WTC11 (cell line): ENCODE measurements at regions not wholly inside any gene's neighbourhood (a gene's known extent, or its start where the extent isn't known, plus 50 kb on each side); places are given as distances from the start of the nearest gene placed in this dataset.

ENCODE experiments used
- ATAC-seq: fragments of 200-7000 bp; cut with Tn5 transposase; 2 replicates; pipeline ENCODE4 v1.10.0; 2021; ENCODE audit warnings: mild to moderate bottlenecking, moderate library complexity
- CTCF ChIA-PET: fragments of 300-600 bp; sonication (Branson Sonifier 250); formaldehyde crosslinking; loops from one replicate; lab custom pipeline; 2021; ENCODE audit warnings: antibody characterized with exemption; lab: Charles Lee
- POLR2A ChIA-PET: fragments of 350-600 bp; sonication (Branson Sonifier 250); formaldehyde crosslinking; loops from one replicate; lab custom pipeline; 2021; ENCODE audit warnings: antibody characterized with exemption; lab: Charles Lee
- DNase-seq: peaks from one replicate; pipeline ENCODE4 v3.0.0; 2021; ENCODE audit warnings: low spot score
- H3K27ac Mint-ChIP-seq: 2 replicates; pipeline ENCODE4 v1.8.0; 2021; ENCODE audit warnings: mixed read lengths
- H3K27me3 Mint-ChIP-seq: 2 replicates; pipeline ENCODE4 v1.8.0; 2021; ENCODE audit warnings: low read depth, mild to moderate bottlenecking, moderate library complexity, mixed read lengths
- H3K36me3 Mint-ChIP-seq: 2 replicates; pipeline ENCODE4 v1.8.0; 2021; ENCODE audit warnings: mixed read lengths
- H3K4me1 Mint-ChIP-seq: 2 replicates; pipeline ENCODE4 v1.8.0; 2022; ENCODE audit warnings: mixed read lengths
- H3K4me3 Mint-ChIP-seq: 2 replicates; pipeline ENCODE4 v1.8.0; 2021; ENCODE audit warnings: mild to moderate bottlenecking, moderate library complexity, mixed read lengths
- H3K9me3 Mint-ChIP-seq: 2 replicates; pipeline ENCODE4 v1.8.0; 2021; ENCODE audit warnings: mixed read lengths
- ATF6 ChIP-seq: sonication (generic); formaldehyde crosslinking; IDR thresholded peaks from 2 replicates; pipeline ENCODE4 v1.8.1; 2023; ENCODE audit warnings: mild to moderate bottlenecking, missing genetic modification reagents
- CDX4 ChIP-seq: fragments of 250-450 bp; sonication (Bioruptor Pico); IDR thresholded peaks from 2 replicates; pipeline ENCODE4 v1.9.0; 2021; ENCODE audit warnings: moderate library complexity, mild to moderate bottlenecking, inconsistent platforms, borderline replicate concordance
- CREM ChIP-seq: sonication (generic); formaldehyde crosslinking; IDR thresholded peaks from 2 replicates; pipeline ENCODE4 v1.8.1; 2022; ENCODE audit warnings: mild to moderate bottlenecking, missing genetic modification reagents, moderate library complexity
- GTF2I ChIP-seq: fragments of 250-450 bp; sonication (Bioruptor Pico); conservative IDR thresholded peaks from 2 replicates; pipeline ENCODE4 v1.4.0; 2021; ENCODE audit warnings: mild to moderate bottlenecking
- NR2C2 ChIP-seq: sonication (generic); formaldehyde crosslinking; IDR thresholded peaks from 2 replicates; pipeline ENCODE4 v1.8.0; 2022; ENCODE audit warnings: mild to moderate bottlenecking, missing genetic modification reagents
- PRRX2 ChIP-seq: fragments of 250-450 bp; sonication (Bioruptor Pico); IDR thresholded peaks from 2 replicates; pipeline ENCODE4 v1.8.0; 2021; ENCODE audit warnings: mild to moderate bottlenecking
- TEAD1 ChIP-seq: sonication (generic); formaldehyde crosslinking; IDR thresholded peaks from 2 replicates; pipeline ENCODE4 v1.8.0; 2022; ENCODE audit warnings: mild to moderate bottlenecking, missing genetic modification reagents
- USF1 ChIP-seq: sonication (generic); formaldehyde crosslinking; IDR thresholded peaks from 2 replicates; pipeline ENCODE4 v1.8.0; 2022; ENCODE audit warnings: mild to moderate bottlenecking, missing genetic modification reagents
- ZNF317 ChIP-seq: sonication (generic); formaldehyde crosslinking; IDR thresholded peaks from 2 replicates; pipeline ENCODE4 v1.8.1; 2023; ENCODE audit warnings: low read depth, mild to moderate bottlenecking, moderate library complexity, missing genetic modification reagents, borderline replicate concordance
- ZNF425 ChIP-seq: fragments of 250-450 bp; sonication (Bioruptor Pico); conservative IDR thresholded peaks from 2 replicates; pipeline ENCODE4 v1.9.0; 2021; ENCODE audit warnings: mild to moderate bottlenecking
- TF ChIP-seq, protein P1 (sequence below): sonication (generic); formaldehyde crosslinking; IDR thresholded peaks from 2 replicates; pipeline ENCODE4 v1.8.1; 2022; ENCODE audit warnings: mild to moderate bottlenecking, moderate library complexity, missing genetic modification reagents
- TF ChIP-seq, protein P2 (sequence below): sonication (generic); formaldehyde crosslinking; IDR thresholded peaks from 2 replicates; pipeline ENCODE4 v1.8.0; 2022; ENCODE audit warnings: mild to moderate bottlenecking, missing genetic modification reagents
- TF ChIP-seq, protein P3 (sequence below): sonication (generic); formaldehyde crosslinking; IDR thresholded peaks from 2 replicates; pipeline ENCODE4 v1.8.1; 2023; ENCODE audit warnings: mild to moderate bottlenecking, missing genetic modification reagents, moderate library complexity

- TF ChIP-seq ZNF425 (CRISPR knock-in tag) (no peak), CREM (CRISPR knock-in tag) (no peak), CDX4 (CRISPR knock-in tag) (no peak)
- TF ChIP-seq, all 79 proteins: peak for 0
Measured at GRCh38 chr11:62068730-62069129, 55.1 kb upstream of the INCENP start (continued).

DNA sequence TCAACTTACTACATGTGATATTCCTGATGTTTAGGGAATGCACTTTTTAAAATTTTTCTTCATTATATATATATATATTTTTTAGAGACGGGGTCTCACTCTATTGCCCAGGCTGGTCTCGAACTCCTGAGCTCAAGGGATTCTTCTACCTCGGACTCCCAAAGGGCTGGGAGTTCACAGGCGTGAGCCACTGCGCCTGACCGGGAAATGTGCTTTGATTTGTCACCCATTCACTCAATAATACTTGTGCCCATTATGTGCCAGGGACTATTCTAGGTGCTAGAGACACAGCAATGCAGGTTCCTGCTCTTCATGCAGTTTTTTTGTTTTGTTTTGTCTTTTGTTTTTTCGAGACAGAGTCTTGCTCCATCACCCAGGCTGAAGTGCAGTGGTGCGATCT is 56.1 kb upstream of the INCENP start:
- H3K4me3 Mint-ChIP-seq, result no peak overlapping the region
- ATAC-seq (no peak), DNase-seq (no peak)
- no peak for TF ChIP-seq TEAD1 (CRISPR knock-in tag)
- TF ChIP-seq, all 79 proteins: peak for 0
- Mint-ChIP-seq H3K4me1 (no peaks in the 10 kb centered on the region), H3K27ac (no peak overlapping the region), H3K27me3 (no peaks in the 10 kb centered on the region; the same call in 1 of the 2 replicates), H3K9me3 (no peaks in the 10 kb centered on the region), H3K36me3 (no peaks in the 10 kb centered on the region)
- POLR2A ChIA-PET, result no interaction called here
- CTCF ChIA-PET, result interaction anchor here (4.0 kb wide), 1 partner anchor 14 kb away, joined by 32 read pairs; no protein-coding TSS in a partner anchor

GRCh38 chr11:62064221-62064620 is 59.6 kb upstream of the INCENP start:
- no peak for TF ChIP-seq PRRX2 (CRISPR knock-in tag)
- TF ChIP-seq, protein P1, sequence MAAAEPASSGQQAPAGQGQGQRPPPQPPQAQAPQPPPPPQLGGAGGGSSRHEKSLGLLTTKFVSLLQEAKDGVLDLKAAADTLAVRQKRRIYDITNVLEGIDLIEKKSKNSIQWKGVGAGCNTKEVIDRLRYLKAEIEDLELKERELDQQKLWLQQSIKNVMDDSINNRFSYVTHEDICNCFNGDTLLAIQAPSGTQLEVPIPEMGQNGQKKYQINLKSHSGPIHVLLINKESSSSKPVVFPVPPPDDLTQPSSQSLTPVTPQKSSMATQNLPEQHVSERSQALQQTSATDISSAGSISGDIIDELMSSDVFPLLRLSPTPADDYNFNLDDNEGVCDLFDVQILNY (CRISPR knock-in tag), result no peak
- no peak for TF ChIP-seq GTF2I (CRISPR knock-in tag)
- no peak for TF ChIP-seq NR2C2 (CRISPR knock-in tag)
- TF ChIP-seq TEAD1 (CRISPR knock-in tag), result no peak
- TF ChIP-seq ATF6 (CRISPR knock-in tag), result no peak
- TF ChIP-seq, protein P2, sequence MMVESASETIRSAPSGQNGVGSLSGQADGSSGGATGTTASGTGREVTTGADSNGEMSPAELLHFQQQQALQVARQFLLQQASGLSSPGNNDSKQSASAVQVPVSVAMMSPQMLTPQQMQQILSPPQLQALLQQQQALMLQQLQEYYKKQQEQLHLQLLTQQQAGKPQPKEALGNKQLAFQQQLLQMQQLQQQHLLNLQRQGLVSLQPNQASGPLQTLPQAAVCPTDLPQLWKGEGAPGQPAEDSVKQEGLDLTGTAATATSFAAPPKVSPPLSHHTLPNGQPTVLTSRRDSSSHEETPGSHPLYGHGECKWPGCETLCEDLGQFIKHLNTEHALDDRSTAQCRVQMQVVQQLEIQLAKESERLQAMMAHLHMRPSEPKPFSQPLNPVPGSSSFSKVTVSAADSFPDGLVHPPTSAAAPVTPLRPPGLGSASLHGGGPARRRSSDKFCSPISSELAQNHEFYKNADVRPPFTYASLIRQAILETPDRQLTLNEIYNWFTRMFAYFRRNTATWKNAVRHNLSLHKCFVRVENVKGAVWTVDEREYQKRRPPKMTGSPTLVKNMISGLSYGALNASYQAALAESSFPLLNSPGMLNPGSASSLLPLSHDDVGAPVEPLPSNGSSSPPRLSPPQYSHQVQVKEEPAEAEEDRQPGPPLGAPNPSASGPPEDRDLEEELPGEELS (CRISPR knock-in tag), result no peak
- TF ChIP-seq ZNF317, result no peak
- TF ChIP-seq USF1, result no peak
- TF ChIP-seq, protein P3, sequence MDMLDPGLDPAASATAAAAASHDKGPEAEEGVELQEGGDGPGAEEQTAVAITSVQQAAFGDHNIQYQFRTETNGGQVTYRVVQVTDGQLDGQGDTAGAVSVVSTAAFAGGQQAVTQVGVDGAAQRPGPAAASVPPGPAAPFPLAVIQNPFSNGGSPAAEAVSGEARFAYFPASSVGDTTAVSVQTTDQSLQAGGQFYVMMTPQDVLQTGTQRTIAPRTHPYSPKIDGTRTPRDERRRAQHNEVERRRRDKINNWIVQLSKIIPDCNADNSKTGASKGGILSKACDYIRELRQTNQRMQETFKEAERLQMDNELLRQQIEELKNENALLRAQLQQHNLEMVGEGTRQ (CRISPR knock-in tag), result no peak
- ATAC-seq (no peak), DNase-seq (no peak)
- 0 out of 2 replicates have a peak, but pooled peaks cover 6% of the 10 kb centered on the region for H3K4me1 Mint-ChIP-seq
- no peaks in the 10 kb centered on the region for H3K9me3 Mint-ChIP-seq
- no peaks in the 10 kb centered on the region; the same call in 1 of the 2 replicates for H3K27me3 Mint-ChIP-seq
- CTCF ChIA-PET, result interaction anchor here (1.0 to 2.1 kb wide), 2 partner anchors 18 to 166 kb away, joined by 5 to 9 read pairs; no protein-coding TSS in a partner anchor
- H3K4me3 Mint-ChIP-seq, result no peak overlapping the region
- H3K36me3 Mint-ChIP-seq, result no peaks in the 10 kb centered on the region
- POLR2A ChIA-PET, result interaction anchor here (0.6 to 0.7 kb wide), 2 partner anchors 11 to 68 kb away, joined by 3 to 5 read pairs; no protein-coding TSS in a partner anchor
- H3K27ac Mint-ChIP-seq, result no peak overlapping the region
